ENCODE measurements at regions not wholly inside any gene's neighbourhood (a gene's known extent, or its start where the extent isn't known, plus 50 kb on each side); places are given as distances from the start of the nearest gene placed in this dataset.

- Histone ChIP-seq H3K27me3 (ENCODE audit: low read depth) (no peaks in the 10 kb centered on the region), H3K4me3 (no peak overlapping the region), H3K9me3 (no peaks in the 10 kb centered on the region), H3K4me1 (no peaks in the 10 kb centered on the region), H3K36me3 (replicated peaks) (no peaks in the 10 kb centered on the region)
- DNase-seq (ENCODE audit: low spot score in 2 of 2): no peak
- in situ Hi-C loops (cut with MboI; ENCODE audit: low sequenced_read_pairs): no loop called here
Observed at GRCh38 chr3:126275620-126275904, 81.6 kb downstream of the KLF15 start.

- no peaks in the 10 kb centered on the region for H3K9me3 ChIP-seq
- H3K36me3 ChIP-seq (replicated peaks): no peaks in the 10 kb centered on the region
- DNase-seq (ENCODE audit: low spot score in 2 of 2): no peak
- in situ Hi-C loops (cut with MboI; ENCODE audit: low sequenced_read_pairs): no loop called here
- no peaks in the 10 kb centered on the region for H3K27me3 ChIP-seq (ENCODE audit: low read depth)
- H3K4me3 ChIP-seq: no peak overlapping the region
- H3K4me1 ChIP-seq: no peaks in the 10 kb centered on the region
Observed at GRCh38 chr3:126274735-126275619, 82.2 kb downstream of the KLF15 start.

- Histone ChIP-seq H3K27me3 (ENCODE audit: low read depth) (no peaks in the 10 kb centered on the region), H3K4me1 (peaks cover 14% of the 10 kb centered on the region), H3K36me3 (replicated peaks) (no peaks in the 10 kb centered on the region), H3K9me3 (no peaks in the 10 kb centered on the region), H3K4me3 (no peak overlapping the region)
- in situ Hi-C loops (cut with MboI; ENCODE audit: low sequenced_read_pairs): no loop called here
- DNase-seq (ENCODE audit: low spot score in 2 of 2): no peak
Observed at GRCh38 chr3:126270145-126270811, 86.9 kb downstream of the KLF15 start.

GRCh38 chr3:126269354-126269753, 87.9 kb downstream of the KLF15 start:
- no peak overlapping the region for H3K4me3 ChIP-seq
- in situ Hi-C loops (cut with MboI; ENCODE audit: low sequenced_read_pairs): no loop called here
- H3K4me1 ChIP-seq: peaks cover 14% of the 10 kb centered on the region

GRCh38 chr3:126268866-126269265, 88.3 kb downstream of the KLF15 start:
- Histone ChIP-seq H3K36me3 (replicated peaks) (no peaks in the 10 kb centered on the region), H3K9me3 (no peaks in the 10 kb centered on the region), H3K4me3 (no peak overlapping the region), H3K27me3 (ENCODE audit: low read depth) (no peaks in the 10 kb centered on the region), H3K4me1 (peaks cover 14% of the 10 kb centered on the region)
- DNase-seq (ENCODE audit: low spot score in 2 of 2): no peak
- in situ Hi-C loops (cut with MboI; ENCODE audit: low sequenced_read_pairs): no loop called here

More at GRCh38 chr3:126269354-126269753, 87.9 kb downstream of the KLF15 start:
- DNase-seq (ENCODE audit: low spot score in 2 of 2): no peak
- Histone ChIP-seq H3K36me3 (replicated peaks) (no peaks in the 10 kb centered on the region), H3K9me3 (no peaks in the 10 kb centered on the region), H3K27me3 (ENCODE audit: low read depth) (no peaks in the 10 kb centered on the region)

GRCh38 chr3:126267976-126268615, 87.7 kb upstream of the ALDH1L1 start:
- DNase-seq (ENCODE audit: low spot score in 2 of 2): no peak
- peaks cover 14% of the 10 kb centered on the region for H3K4me1 ChIP-seq
- H3K36me3 ChIP-seq (replicated peaks): no peaks in the 10 kb centered on the region
- no peaks in the 10 kb centered on the region for H3K27me3 ChIP-seq (ENCODE audit: low read depth)
- peak overlapping the region; percentile 25 for H3K4me3 ChIP-seq
- H3K9me3 ChIP-seq: no peaks in the 10 kb centered on the region
- in situ Hi-C loops (cut with MboI; ENCODE audit: low sequenced_read_pairs): no loop called here

- Histone ChIP-seq H3K27me3 (ENCODE audit: low read depth) (no peaks in the 10 kb centered on the region), H3K36me3 (replicated peaks) (no peaks in the 10 kb centered on the region), H3K9me3 (no peaks in the 10 kb centered on the region), H3K4me1 (peaks cover 14% of the 10 kb centered on the region), H3K4me3 (peak overlapping the region; percentile 25)
- in situ Hi-C loops (cut with MboI; ENCODE audit: low sequenced_read_pairs): no loop called here
- DNase-seq (ENCODE audit: low spot score in 2 of 2): peak; percentile 86
Observed at GRCh38 chr3:126267169-126267975, 87.0 kb upstream of the ALDH1L1 start.

GRCh38 chr3:126266850-126267168, 86.4 kb upstream of the ALDH1L1 start:
- no peaks in the 10 kb centered on the region for H3K9me3 ChIP-seq
- in situ Hi-C loops (cut with MboI; ENCODE audit: low sequenced_read_pairs): no loop called here
- no peaks in the 10 kb centered on the region for H3K27me3 ChIP-seq (ENCODE audit: low read depth)
- no peak for DNase-seq (ENCODE audit: low spot score in 2 of 2)
- H3K4me3 ChIP-seq: peak overlapping the region; percentile 25
- no peaks in the 10 kb centered on the region for H3K36me3 ChIP-seq (replicated peaks)
- H3K4me1 ChIP-seq: peaks cover 14% of the 10 kb centered on the region

- no peaks in the 10 kb centered on the region for H3K27me3 ChIP-seq (ENCODE audit: low read depth)
- in situ Hi-C loops (cut with MboI; ENCODE audit: low sequenced_read_pairs): no loop called here
- H3K36me3 ChIP-seq (replicated peaks): no peaks in the 10 kb centered on the region
- DNase-seq (ENCODE audit: low spot score in 2 of 2): peak in 1 of 2 experiments; percentile 65
- H3K4me1 ChIP-seq: peaks cover 16% of the 10 kb centered on the region
- no peaks in the 10 kb centered on the region for H3K9me3 ChIP-seq
- peak overlapping the region; percentile 25 for H3K4me3 ChIP-seq
Observed at GRCh38 chr3:126266291-126266840, 86.0 kb upstream of the ALDH1L1 start.

- no peak for DNase-seq (ENCODE audit: low spot score in 2 of 2)
- H3K9me3 ChIP-seq: no peaks in the 10 kb centered on the region
- H3K4me1 ChIP-seq: peaks cover 20% of the 10 kb centered on the region
- no peaks in the 10 kb centered on the region for H3K36me3 ChIP-seq (replicated peaks)
- in situ Hi-C loops (cut with MboI; ENCODE audit: low sequenced_read_pairs): no loop called here
- H3K27me3 ChIP-seq (ENCODE audit: low read depth): no peaks in the 10 kb centered on the region
- H3K4me3 ChIP-seq: no peak overlapping the region
Observed at GRCh38 chr3:126264952-126265351, 84.6 kb upstream of the ALDH1L1 start.

GRCh38 chr3:126264381-126264780, 84.0 kb upstream of the ALDH1L1 start:
- no peaks in the 10 kb centered on the region for H3K27me3 ChIP-seq (ENCODE audit: low read depth)
- peaks cover 22% of the 10 kb centered on the region for H3K4me1 ChIP-seq
- no peak for DNase-seq (ENCODE audit: low spot score in 2 of 2)
- no peak overlapping the region for H3K4me3 ChIP-seq
- H3K9me3 ChIP-seq: no peaks in the 10 kb centered on the region
- H3K36me3 ChIP-seq (replicated peaks): no peaks in the 10 kb centered on the region
- in situ Hi-C loops (cut with MboI; ENCODE audit: low sequenced_read_pairs): no loop called here

GRCh38 chr3:126263971-126264370, 83.6 kb upstream of the ALDH1L1 start:
- Histone ChIP-seq H3K4me1 (peaks cover 26% of the 10 kb centered on the region), H3K9me3 (no peaks in the 10 kb centered on the region), H3K36me3 (replicated peaks) (no peaks in the 10 kb centered on the region), H3K27me3 (ENCODE audit: low read depth) (no peaks in the 10 kb centered on the region), H3K4me3 (no peak overlapping the region)
- in situ Hi-C loops (cut with MboI; ENCODE audit: low sequenced_read_pairs): no loop called here
- no peak for DNase-seq (ENCODE audit: low spot score in 2 of 2)

- Histone ChIP-seq H3K4me1 (peaks cover 26% of the 10 kb centered on the region), H3K4me3 (no peak overlapping the region), H3K36me3 (replicated peaks) (no peaks in the 10 kb centered on the region), H3K27me3 (ENCODE audit: low read depth) (no peaks in the 10 kb centered on the region), H3K9me3 (no peaks in the 10 kb centered on the region)
- no peak for DNase-seq (ENCODE audit: low spot score in 2 of 2)
- in situ Hi-C loops (cut with MboI; ENCODE audit: low sequenced_read_pairs): no loop called here
Observed at GRCh38 chr3:126263539-126263938, 83.2 kb upstream of the ALDH1L1 start.
